MM.1S (cell line): ENCODE measurements at regions not wholly inside any gene's neighbourhood (a gene's known extent, or its start where the extent isn't known, plus 50 kb on each side); places are given as distances from the start of the nearest gene placed in this dataset.

Source experiments
- CTCF ChIP-seq: fragments of 300-600 bp; sonication (generic); IDR thresholded peaks from 2 replicates; pipeline ENCODE4 v1.5.1; 2016; ENCODE audit warnings: antibody characterized with exemption, low read length, mixed read lengths
- EZH2 ChIP-seq: fragments of 300-600 bp; sonication (generic); optimal IDR thresholded peaks from 2 replicates; pipeline ENCODE3; 2017; ENCODE audit warnings: low read depth, mild to moderate bottlenecking, antibody characterized with exemption, low read length, mixed read lengths
- EZH2phosphoT487 ChIP-seq: fragments of 300-600 bp; sonication (generic); IDR thresholded peaks from 2 replicates; pipeline ENCODE4 v1.6.1; 2018; ENCODE audit warnings: antibody characterized with exemption, low read length

GRCh38 chr3:164326714-164327113 lies 751.6 kb downstream of the SI start:
- TF ChIP-seq CTCF (no peak), EZH2 (no peak), EZH2phosphoT487 (no peak)
